Heart left ventricle (tissue), 13 donors: ENCODE measurements at regions not wholly inside any gene's neighbourhood (a gene's known extent, or its start where the extent isn't known, plus 50 kb on each side); places are given as distances from the start of the nearest gene placed in this dataset.

Experiments
- POLR2A ChIP-seq, 2 donors: fragments of 450-650 bp; IDR thresholded peaks; one replicate each; pipeline ENCODE4 v1.6.1; 2017; ENCODE audit warnings: antibody characterized with exemption in 2 of 2, mild to moderate bottlenecking in 2 of 2, moderate library complexity in 2 of 2
- TF ChIP-seq, protein P1 (sequence below), 12 donors: fragments of 200-600 bp; sonication (generic) in 4 of 12; IDR thresholded peaks; one replicate each; pipeline versions ENCODE4 v1.5.0 to v1.8.0; 2018 to 2022; ENCODE audit warnings: antibody characterized with exemption in 12 of 12, mild to moderate bottlenecking in 5 of 12
- donor health status: ischemic (EF 13 %, LVEDD 7.1; RV severe dilation, severe dysfunction).
- donor health status: DM: no; HTN: yes; CAD: no.
- donor health status: DM: no; HTN: no; CAD: no.
- donor health status: ischemic (EF 25% LVEDD 6.9; RV normal size, moderate dysfunction).
- donor health status: ischemic (EF 25% LVEDD 5.7; RV mildly dilated, moderate dysfunction).
- donor health status: ischemic (EF 35%, LVEDD 5.7; RV mildly dilated, moderate dysfunction).
- donor health status: nonischemic (EF 11% LVEDD 7.7; RV severe dilation, severe dysfunction).
- donor health status: DM: yes; HTN: yes; CAD: no.
- donor health status: PGD.
- donor health status: ischemic (EF 29% LVEDD 5.4; RV normal size, mild dysfunction).
- donor health status: nonischemic (EF 23%, LVEDD 6.1; RV moderate dilation, normal function).

DNA sequence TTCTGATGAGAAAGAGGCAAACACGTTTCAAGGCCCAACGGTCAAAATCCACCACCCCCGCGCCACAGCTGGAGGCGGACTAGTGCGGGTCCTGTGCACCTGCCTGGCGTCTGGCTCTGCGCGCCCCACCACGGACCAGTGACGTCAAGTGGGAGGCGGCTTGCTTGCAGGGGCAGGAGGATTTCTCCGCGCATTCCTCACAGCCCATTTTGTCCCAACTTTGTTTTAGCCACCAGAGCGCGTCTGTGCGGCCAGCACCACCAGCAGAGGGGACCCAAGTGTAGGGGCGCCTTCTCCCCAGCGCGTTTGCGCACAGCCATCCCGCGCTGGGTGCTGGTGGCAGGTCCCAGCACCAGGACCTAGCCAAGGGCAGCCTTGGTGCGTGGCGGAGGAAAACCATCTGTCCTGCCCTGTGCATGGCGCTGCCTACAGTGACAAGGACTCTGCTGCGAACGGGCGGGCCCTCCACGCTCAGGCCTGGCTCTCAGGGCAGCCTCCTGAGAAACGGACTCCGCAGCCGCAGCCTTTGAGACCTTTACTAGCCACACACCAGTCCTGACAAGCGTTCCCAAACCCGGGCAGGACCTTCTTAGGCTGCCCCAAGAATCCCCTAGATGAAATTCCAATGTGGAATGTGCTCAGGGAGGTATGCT, 194.8 kb upstream of the EXOC2 start:
- TF ChIP-seq, protein P1, sequence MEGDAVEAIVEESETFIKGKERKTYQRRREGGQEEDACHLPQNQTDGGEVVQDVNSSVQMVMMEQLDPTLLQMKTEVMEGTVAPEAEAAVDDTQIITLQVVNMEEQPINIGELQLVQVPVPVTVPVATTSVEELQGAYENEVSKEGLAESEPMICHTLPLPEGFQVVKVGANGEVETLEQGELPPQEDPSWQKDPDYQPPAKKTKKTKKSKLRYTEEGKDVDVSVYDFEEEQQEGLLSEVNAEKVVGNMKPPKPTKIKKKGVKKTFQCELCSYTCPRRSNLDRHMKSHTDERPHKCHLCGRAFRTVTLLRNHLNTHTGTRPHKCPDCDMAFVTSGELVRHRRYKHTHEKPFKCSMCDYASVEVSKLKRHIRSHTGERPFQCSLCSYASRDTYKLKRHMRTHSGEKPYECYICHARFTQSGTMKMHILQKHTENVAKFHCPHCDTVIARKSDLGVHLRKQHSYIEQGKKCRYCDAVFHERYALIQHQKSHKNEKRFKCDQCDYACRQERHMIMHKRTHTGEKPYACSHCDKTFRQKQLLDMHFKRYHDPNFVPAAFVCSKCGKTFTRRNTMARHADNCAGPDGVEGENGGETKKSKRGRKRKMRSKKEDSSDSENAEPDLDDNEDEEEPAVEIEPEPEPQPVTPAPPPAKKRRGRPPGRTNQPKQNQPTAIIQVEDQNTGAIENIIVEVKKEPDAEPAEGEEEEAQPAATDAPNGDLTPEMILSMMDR (IDR thresholded peaks at IDR 0.05): no peak
- no peak for TF ChIP-seq POLR2A (IDR thresholded peaks at IDR 0.05)
